SK-N-SH treated with all-trans-retinoic acid at 6 μM for 48 hours (cell line): ENCODE measurements at regions not wholly inside any gene's neighbourhood (a gene's known extent, or its start where the extent isn't known, plus 50 kb on each side); places are given as distances from the start of the nearest gene placed in this dataset.
A peak's percentile ranks its signal among the peaks of the same experiment; 100 is the strongest.

Experiments
- ATAC-seq: fragments of 200-7000 bp; cut with Tn5 transposase; 3 replicates; pipeline ENCODE4 v1.9.1; 2020; ENCODE audit warnings: mild to moderate bottlenecking, moderate library complexity
- ARNTL ChIP-seq: fragments of 450-650 bp; formaldehyde crosslinking; IDR thresholded peaks from 2 replicates; pipeline ENCODE4 v1.5.0; 2020; ENCODE audit warnings: low read depth, mild to moderate bottlenecking, moderate library complexity, borderline replicate concordance
- BACH2 ChIP-seq: fragments of 250-450 bp; sonication (Bioruptor Pico); IDR thresholded peaks from 2 replicates; pipeline ENCODE4 v1.9.0; 2021; ENCODE audit warnings: mild to moderate bottlenecking, borderline replicate concordance
- CSDC2 ChIP-seq: fragments of 250-450 bp; sonication (Bioruptor Pico); IDR thresholded peaks from 2 replicates; pipeline ENCODE4 v1.5.0; 2020; ENCODE audit warnings: mild to moderate bottlenecking, moderate library complexity
- ESRRG ChIP-seq: fragments of 250-450 bp; sonication (Bioruptor Pico); IDR thresholded peaks from 2 replicates; pipeline ENCODE4 v1.6.1; 2021; ENCODE audit warnings: mild to moderate bottlenecking
- GLIS3 ChIP-seq: fragments of 250-450 bp; sonication (Bioruptor Pico); IDR thresholded peaks from 2 replicates; pipeline ENCODE4 v1.5.0; 2020; ENCODE audit warnings: mild to moderate bottlenecking, moderate library complexity
- ISL1 ChIP-seq: fragments of 250-450 bp; sonication (Bioruptor Pico); IDR thresholded peaks from 2 replicates; pipeline ENCODE4 v2.1.2; 2022; ENCODE audit warnings: mild to moderate bottlenecking, moderate library complexity
- OSR1 ChIP-seq: fragments of 250-450 bp; sonication (Bioruptor Pico); IDR thresholded peaks from 2 replicates; pipeline ENCODE4 v1.8.0; 2022; ENCODE audit warnings: moderate library complexity, mild to moderate bottlenecking, inconsistent platforms
- PPARA ChIP-seq: fragments of 250-450 bp; sonication (Bioruptor Pico); IDR thresholded peaks from 2 replicates; pipeline ENCODE4 v1.5.0; 2020; ENCODE audit warnings: mild to moderate bottlenecking, borderline replicate concordance
- RARB ChIP-seq: fragments of 250-450 bp; sonication (Bioruptor Pico); IDR thresholded peaks from 2 replicates; pipeline ENCODE4 v1.8.0; 2021; ENCODE audit warnings: mild to moderate bottlenecking, moderate library complexity
- SNAI2 ChIP-seq: fragments of 250-450 bp; sonication (Bioruptor Pico); IDR thresholded peaks from 2 replicates; pipeline ENCODE4 v1.5.0; 2020; ENCODE audit warnings: mild to moderate bottlenecking, moderate library complexity
- TOX ChIP-seq: fragments of 250-450 bp; sonication (Bioruptor Pico); IDR thresholded peaks from 2 replicates; pipeline ENCODE4 v1.8.0; 2021; ENCODE audit warnings: mild to moderate bottlenecking, moderate library complexity, borderline replicate concordance
- ZC3H10 ChIP-seq: fragments of 250-450 bp; sonication (Bioruptor Pico); IDR thresholded peaks from 2 replicates; pipeline ENCODE4 v1.5.1; 2021; ENCODE audit warnings: mild to moderate bottlenecking, moderate library complexity
- ZFP30 ChIP-seq: fragments of 450-650 bp; formaldehyde crosslinking; IDR thresholded peaks from 2 replicates; pipeline ENCODE4 v1.5.0; 2022; ENCODE audit warnings: mild to moderate bottlenecking, moderate library complexity
- ZNF565 ChIP-seq: fragments of 450-650 bp; formaldehyde crosslinking; conservative IDR thresholded peaks from 2 replicates; pipeline ENCODE4 v1.5.0; 2020; ENCODE audit warnings: low read depth, mild to moderate bottlenecking, moderate library complexity
- ZNF70 ChIP-seq: fragments of 450-650 bp; formaldehyde crosslinking; IDR thresholded peaks from 2 replicates; pipeline ENCODE4 v1.5.0; 2020; ENCODE audit warnings: mild to moderate bottlenecking, moderate library complexity
- ZNF8 ChIP-seq: fragments of 450-650 bp; formaldehyde crosslinking; IDR thresholded peaks from 2 replicates; pipeline ENCODE4 v1.5.0; 2020; ENCODE audit warnings: mild to moderate bottlenecking, moderate library complexity
- TF ChIP-seq, protein P1 (sequence below): fragments of 250-450 bp; sonication (Bioruptor Pico); IDR thresholded peaks from 2 replicates; pipeline ENCODE4 v1.5.1; 2021; ENCODE audit warnings: mild to moderate bottlenecking, moderate library complexity
- TF ChIP-seq, protein P2 (sequence below): fragments of 250-450 bp; sonication (Bioruptor Pico); IDR thresholded peaks from 2 replicates; pipeline ENCODE4 v1.5.1; 2020; ENCODE audit warnings: low read depth, mild to moderate bottlenecking, moderate library complexity
- TF ChIP-seq, protein P3 (sequence below): fragments of 250-450 bp; sonication (Bioruptor Pico); IDR thresholded peaks from 2 replicates; pipeline ENCODE4 v1.5.0; 2020; ENCODE audit warnings: mild to moderate bottlenecking, moderate library complexity
- TF ChIP-seq, protein P4 (sequence below): fragments of 250-450 bp; sonication (Bioruptor Pico); IDR thresholded peaks from 2 replicates; pipeline ENCODE4 v1.8.0; 2020; ENCODE audit warnings: mild to moderate bottlenecking, moderate library complexity, borderline replicate concordance
- TF ChIP-seq, protein P5 (sequence below): fragments of 250-450 bp; sonication (Bioruptor Pico); IDR thresholded peaks from 2 replicates; pipeline ENCODE4 v1.8.0; 2021; ENCODE audit warnings: low read depth, mild to moderate bottlenecking, moderate library complexity, borderline replicate concordance

DNA sequence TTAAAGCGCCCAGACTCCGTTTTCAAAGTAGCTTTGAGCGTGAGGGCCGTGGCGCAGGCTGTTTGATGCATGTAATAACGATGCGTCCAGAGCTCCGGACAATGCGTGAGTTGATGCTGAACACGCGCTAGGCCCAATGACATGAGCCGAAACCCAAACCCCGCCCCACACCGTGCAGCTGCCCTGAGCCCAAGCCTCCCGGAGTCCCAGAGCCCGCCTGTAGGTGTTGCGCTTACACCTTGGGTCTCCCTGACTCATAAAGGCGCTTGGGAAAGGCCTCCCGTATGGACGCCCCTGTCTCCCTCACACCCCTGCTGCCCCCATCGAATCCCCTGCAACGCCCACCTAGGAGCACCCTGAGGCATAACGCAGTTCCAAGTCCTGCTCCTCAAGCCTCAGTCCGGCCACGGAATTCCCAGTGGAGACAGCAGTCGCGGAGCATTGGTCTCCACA is 87.6 kb downstream of the ERMARD start:
- TF ChIP-seq, protein P1, sequence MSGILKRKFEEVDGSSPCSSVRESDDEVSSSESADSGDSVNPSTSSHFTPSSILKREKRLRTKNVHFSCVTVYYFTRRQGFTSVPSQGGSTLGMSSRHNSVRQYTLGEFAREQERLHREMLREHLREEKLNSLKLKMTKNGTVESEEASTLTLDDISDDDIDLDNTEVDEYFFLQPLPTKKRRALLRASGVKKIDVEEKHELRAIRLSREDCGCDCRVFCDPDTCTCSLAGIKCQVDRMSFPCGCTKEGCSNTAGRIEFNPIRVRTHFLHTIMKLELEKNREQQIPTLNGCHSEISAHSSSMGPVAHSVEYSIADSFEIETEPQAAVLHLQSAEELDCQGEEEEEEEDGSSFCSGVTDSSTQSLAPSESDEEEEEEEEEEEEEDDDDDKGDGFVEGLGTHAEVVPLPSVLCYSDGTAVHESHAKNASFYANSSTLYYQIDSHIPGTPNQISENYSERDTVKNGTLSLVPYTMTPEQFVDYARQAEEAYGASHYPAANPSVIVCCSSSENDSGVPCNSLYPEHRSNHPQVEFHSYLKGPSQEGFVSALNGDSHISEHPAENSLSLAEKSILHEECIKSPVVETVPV (CRISPR knock-in tag) = no peak
- TF ChIP-seq, protein P2, sequence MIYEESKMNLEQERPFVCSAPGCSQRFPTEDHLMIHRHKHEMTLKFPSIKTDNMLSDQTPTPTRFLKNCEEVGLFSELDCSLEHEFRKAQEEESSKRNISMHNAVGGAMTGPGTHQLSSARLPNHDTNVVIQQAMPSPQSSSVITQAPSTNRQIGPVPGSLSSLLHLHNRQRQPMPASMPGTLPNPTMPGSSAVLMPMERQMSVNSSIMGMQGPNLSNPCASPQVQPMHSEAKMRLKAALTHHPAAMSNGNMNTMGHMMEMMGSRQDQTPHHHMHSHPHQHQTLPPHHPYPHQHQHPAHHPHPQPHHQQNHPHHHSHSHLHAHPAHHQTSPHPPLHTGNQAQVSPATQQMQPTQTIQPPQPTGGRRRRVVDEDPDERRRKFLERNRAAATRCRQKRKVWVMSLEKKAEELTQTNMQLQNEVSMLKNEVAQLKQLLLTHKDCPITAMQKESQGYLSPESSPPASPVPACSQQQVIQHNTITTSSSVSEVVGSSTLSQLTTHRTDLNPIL (CRISPR knock-in tag) = no peak
- TF ChIP-seq ZC3H10 (CRISPR knock-in tag) = no peak
- TF ChIP-seq ZNF8 (CRISPR knock-in tag) = no peak
- TF ChIP-seq CSDC2 (CRISPR knock-in tag) = no peak
- no peak for TF ChIP-seq TOX (CRISPR knock-in tag)
- TF ChIP-seq ESRRG (CRISPR knock-in tag) = no peak
- TF ChIP-seq, protein P3, sequence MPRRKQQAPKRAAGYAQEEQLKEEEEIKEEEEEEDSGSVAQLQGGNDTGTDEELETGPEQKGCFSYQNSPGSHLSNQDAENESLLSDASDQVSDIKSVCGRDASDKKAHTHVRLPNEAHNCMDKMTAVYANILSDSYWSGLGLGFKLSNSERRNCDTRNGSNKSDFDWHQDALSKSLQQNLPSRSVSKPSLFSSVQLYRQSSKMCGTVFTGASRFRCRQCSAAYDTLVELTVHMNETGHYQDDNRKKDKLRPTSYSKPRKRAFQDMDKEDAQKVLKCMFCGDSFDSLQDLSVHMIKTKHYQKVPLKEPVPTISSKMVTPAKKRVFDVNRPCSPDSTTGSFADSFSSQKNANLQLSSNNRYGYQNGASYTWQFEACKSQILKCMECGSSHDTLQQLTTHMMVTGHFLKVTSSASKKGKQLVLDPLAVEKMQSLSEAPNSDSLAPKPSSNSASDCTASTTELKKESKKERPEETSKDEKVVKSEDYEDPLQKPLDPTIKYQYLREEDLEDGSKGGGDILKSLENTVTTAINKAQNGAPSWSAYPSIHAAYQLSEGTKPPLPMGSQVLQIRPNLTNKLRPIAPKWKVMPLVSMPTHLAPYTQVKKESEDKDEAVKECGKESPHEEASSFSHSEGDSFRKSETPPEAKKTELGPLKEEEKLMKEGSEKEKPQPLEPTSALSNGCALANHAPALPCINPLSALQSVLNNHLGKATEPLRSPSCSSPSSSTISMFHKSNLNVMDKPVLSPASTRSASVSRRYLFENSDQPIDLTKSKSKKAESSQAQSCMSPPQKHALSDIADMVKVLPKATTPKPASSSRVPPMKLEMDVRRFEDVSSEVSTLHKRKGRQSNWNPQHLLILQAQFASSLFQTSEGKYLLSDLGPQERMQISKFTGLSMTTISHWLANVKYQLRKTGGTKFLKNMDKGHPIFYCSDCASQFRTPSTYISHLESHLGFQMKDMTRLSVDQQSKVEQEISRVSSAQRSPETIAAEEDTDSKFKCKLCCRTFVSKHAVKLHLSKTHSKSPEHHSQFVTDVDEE = no peak
- TF ChIP-seq OSR1 (CRISPR knock-in tag) = no peak
- TF ChIP-seq, protein P4, sequence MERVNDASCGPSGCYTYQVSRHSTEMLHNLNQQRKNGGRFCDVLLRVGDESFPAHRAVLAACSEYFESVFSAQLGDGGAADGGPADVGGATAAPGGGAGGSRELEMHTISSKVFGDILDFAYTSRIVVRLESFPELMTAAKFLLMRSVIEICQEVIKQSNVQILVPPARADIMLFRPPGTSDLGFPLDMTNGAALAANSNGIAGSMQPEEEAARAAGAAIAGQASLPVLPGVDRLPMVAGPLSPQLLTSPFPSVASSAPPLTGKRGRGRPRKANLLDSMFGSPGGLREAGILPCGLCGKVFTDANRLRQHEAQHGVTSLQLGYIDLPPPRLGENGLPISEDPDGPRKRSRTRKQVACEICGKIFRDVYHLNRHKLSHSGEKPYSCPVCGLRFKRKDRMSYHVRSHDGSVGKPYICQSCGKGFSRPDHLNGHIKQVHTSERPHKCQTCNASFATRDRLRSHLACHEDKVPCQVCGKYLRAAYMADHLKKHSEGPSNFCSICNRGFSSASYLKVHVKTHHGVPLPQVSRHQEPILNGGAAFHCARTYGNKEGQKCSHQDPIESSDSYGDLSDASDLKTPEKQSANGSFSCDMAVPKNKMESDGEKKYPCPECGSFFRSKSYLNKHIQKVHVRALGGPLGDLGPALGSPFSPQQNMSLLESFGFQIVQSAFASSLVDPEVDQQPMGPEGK = no peak
- TF ChIP-seq ZFP30 (CRISPR knock-in tag) = no peak
- no peak for TF ChIP-seq ISL1 (CRISPR knock-in tag)
- TF ChIP-seq ZNF565 (CRISPR knock-in tag) = no peak
- TF ChIP-seq GLIS3 = no peak
- no peak for TF ChIP-seq ARNTL
- TF ChIP-seq PPARA = no peak
- no peak for TF ChIP-seq SNAI2 (CRISPR knock-in tag)
- TF ChIP-seq BACH2 (CRISPR knock-in tag) = no peak
- no peak for TF ChIP-seq ZNF70
- ATAC-seq = peak; percentile 42

DNA sequence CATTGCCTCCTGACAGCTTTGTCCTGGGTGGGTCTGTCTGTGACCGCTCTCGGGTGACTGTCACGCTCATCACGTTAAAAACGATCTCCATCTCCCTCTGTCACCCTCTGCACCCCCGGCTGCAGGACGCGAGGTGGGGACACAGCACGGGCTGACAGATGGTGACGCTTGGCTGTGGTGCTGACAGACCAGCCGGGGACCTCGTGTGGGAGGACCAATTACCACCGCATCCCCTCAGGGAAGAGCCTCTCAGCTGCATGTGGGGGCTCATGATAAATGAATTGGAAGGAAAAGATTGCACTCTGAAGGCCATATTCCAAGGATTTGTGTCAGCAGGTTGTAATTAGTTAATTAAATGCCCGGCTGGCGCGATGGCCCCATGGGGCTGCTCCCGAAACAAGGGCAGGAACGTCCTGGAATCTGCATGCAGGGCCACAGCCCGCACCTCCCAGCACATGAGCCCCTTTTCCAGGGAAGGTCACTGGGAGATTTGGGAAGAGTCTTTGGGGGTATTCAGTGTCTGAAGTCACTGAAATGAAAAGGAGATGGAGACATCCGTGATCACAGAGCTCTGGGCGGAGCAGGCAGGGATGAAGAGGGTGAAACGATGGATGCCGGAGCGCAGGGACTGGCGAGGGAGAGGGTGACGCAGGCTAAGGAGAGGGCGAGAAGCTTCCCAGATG is 87.1 kb downstream of the ERMARD start:
- TF ChIP-seq RARB (CRISPR knock-in tag) = no peak
- TF ChIP-seq ZFP30 (CRISPR knock-in tag) = no peak
- TF ChIP-seq ARNTL = no peak
- TF ChIP-seq CSDC2 (CRISPR knock-in tag) = no peak
- TF ChIP-seq ZNF70 = no peak
- TF ChIP-seq TOX (CRISPR knock-in tag) = no peak
- TF ChIP-seq ZNF8 (CRISPR knock-in tag) = no peak
- TF ChIP-seq ISL1 (CRISPR knock-in tag) = no peak
- TF ChIP-seq, protein P2 (CRISPR knock-in tag) = no peak
- no peak for TF ChIP-seq ZNF565 (CRISPR knock-in tag)
- no peak for TF ChIP-seq ZC3H10 (CRISPR knock-in tag)

DNA sequence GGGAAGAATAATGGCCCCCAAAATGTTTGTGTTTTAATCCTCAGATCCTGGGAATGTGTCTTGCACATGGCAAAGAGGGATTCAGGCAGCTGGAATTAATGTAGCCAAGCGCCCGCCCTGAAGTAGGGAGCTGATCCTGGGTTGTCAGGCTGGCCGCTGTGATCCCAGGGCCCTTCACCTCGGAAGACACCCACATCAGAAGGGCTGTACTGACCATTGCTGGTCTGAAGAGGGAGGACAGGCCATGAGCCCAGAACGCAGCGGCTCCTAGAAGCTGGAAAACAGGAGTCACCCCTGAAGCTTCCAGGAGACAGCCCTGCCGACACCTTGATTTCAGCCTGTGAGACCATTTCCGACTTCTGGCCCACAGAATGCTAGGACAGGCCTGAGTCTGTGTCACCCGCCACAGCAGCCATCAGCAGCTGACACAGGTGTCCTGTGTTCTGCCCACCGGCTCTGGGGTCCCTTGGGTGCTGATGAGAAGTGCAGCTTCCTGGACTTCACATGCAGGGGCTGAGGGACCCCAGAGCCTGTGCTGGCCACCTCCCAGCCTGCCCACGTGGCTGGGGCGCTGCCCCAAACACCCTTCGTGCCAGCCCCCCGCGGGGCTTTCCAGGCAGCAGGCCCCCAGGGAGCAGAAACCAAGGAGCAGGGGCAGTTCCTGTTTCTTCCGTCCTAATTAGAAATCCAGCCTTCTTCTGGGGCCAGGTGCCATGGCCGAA is 86.3 kb downstream of the ERMARD start:
- no peak for ATAC-seq
- TF ChIP-seq, protein P5, sequence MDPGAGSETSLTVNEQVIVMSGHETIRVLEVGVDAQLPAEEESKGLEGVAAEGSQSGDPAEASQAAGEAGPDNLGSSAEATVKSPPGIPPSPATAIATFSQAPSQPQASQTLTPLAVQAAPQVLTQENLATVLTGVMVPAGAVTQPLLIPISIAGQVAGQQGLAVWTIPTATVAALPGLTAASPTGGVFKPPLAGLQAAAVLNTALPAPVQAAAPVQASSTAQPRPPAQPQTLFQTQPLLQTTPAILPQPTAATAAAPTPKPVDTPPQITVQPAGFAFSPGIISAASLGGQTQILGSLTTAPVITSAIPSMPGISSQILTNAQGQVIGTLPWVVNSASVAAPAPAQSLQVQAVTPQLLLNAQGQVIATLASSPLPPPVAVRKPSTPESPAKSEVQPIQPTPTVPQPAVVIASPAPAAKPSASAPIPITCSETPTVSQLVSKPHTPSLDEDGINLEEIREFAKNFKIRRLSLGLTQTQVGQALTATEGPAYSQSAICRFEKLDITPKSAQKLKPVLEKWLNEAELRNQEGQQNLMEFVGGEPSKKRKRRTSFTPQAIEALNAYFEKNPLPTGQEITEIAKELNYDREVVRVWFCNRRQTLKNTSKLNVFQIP (CRISPR knock-in tag) = no peak

More for the DNA sequence above, 87.1 kb downstream of the ERMARD start:
- ATAC-seq = no peak; the same call in 2 of the 3 replicates
